ENCODE measurements at regions not wholly inside any gene's neighbourhood (a gene's known extent, or its start where the extent isn't known, plus 50 kb on each side); places are given as distances from the start of the nearest gene placed in this dataset.

GRCh38 chr5:60494144-60494543 is 205.8 kb downstream of the DEPDC1B start:
- TF ChIP-seq TAF1 (IDR thresholded peaks at IDR 0.05; ENCODE audit: low read depth, low read length) (no peak), POLR2A (IDR thresholded peaks at IDR 0.05; ENCODE audit: low read depth, low read length) (no peak), POLR2AphosphoS5 (IDR thresholded peaks at IDR 0.05; ENCODE audit: low read depth, low read length) (no peak)

Measured in GM12891 (cell line).